Activated CD4-positive, alpha-beta T cell treated with anti-CD3 and anti-CD28 coated beads, Interleukin-2, amount 50 U/mL, for 24 hours (primary cell): ENCODE measurements at regions not wholly inside any gene's neighbourhood (a gene's known extent, or its start where the extent isn't known, plus 50 kb on each side); places are given as distances from the start of the nearest gene placed in this dataset.
"Not testable (repeated sequence)": the region's sequence is repeated elsewhere in the genome, so short reads cannot be mapped to it uniquely, and the experiment has no call there.

Experiments used
- DNase-seq, 2 donors: peaks; one replicate each; pipeline ENCODE4 v3.0.0-alpha.2; 2020; ENCODE audit warnings: low read depth in 1 of 2, low spot score in 1 of 2

DNA sequence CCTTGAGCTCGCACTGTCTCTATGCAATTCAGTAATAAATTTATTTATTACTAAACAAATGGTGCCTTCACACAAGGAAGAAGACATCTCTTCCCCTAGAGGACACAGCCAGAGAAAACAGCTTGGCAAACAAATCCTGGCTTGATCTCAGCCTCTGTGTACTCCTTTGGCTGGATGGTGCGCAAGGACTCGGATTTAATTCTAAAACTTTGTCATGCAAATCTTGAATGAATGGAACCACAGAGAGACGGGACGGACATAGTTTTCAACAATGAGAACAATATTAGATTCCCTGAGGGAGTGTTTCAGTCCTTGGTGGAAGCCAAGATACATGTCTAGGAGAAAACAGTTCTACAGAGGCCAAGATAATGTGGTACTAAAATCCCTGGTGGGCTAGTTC lies 349.5 kb downstream of the NPIPA8 start:
- DNase-seq = no peak

DNA sequence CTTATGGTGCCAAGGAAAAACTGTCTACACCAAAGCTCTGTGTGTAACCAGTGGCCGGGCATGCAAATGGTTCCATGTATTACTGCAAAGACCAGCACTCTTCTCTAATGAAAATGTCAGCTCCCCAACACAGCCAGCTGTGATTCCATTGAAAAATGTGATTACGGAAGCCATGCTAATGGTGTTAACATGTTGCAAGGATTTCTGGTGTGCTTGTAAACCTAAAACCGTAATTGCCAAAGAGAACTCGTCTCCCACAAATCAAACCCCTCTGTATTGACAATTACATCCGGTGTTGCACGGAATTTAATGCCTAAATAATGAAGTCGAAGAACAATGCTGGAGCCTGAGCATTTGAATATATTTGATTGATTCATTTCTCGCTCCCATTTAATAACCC lies 351.7 kb downstream of the NPIPA8 start:
- DNase-seq = no peak

DNA sequence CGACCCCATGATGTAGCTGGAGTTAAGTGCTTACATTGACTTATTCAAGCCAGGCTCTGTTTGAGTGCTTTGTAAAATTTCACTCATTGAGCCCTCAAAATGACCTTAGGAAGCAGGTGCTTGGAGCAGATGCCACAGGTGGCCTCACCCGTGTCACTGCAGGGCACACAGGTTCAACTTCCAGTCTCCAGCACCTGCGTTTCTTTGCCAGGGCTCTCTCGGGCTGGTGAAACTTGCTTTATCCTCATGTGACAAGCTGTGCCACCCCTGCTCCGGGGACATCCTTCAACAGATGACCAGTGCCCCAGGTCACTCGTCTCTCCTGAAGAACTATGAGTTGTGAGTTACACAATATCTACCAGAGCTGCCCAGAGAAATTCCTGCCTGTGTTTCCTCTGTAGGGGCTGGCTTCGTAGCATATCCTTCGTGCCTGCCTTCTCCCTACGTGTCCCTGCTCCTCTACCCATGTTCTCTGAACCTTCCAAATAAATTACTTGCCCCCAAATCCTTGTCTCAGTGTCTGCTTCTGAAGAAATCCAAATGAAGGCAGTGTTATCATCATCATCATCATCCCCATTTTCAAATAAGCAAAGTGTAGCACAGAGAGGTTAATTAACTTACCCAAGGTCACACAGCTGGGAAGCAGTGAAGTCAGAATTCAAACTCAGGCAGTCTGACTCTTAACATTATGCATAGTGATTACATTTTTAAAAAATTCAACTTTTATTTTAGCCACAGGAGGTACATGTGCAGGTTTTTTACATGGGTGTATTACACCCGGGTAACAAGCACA lies 352.5 kb downstream of the NPIPA8 start:
- DNase-seq = no peak

DNA sequence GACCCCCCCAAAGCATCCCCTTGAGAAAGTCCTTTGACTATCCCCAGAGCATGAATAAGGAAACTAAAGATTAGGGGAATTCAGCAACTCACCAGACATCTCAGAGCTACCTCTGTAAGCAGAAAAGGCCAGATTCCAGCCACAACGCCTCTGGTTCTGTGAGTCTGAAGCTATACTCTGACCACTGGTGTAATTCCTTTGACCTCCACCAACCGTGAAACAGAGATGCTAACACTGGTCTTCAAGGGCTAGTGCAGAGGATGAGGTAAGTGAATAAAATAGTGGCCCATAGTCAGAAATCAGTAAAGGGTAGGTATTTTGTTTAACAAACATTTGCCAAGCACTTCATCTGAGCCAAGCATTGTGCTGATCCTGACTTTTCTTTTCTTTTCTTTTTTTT lies 353.4 kb downstream of the NPIPA8 start:
- no peak for DNase-seq

DNA sequence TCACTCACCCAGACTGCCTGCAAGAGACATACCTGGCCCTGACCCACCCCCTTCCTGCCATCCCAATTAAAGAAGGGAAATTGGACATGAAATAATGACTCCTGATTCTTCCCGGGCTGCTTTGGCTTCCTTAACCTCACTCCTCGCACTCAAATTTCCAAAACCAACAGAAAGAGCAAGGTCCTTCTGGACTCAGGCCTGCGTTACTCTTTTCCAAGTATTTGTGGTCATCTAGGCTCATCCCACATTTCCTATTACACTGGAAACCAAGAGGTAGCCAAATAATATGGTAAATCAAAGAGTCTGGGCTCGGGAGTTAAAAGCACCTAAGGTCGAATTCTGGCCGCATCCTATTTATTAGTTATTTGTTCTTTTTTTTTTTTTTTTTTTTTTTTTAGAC lies 359.3 kb downstream of the NPIPA8 start:
- DNase-seq = no peak

DNA sequence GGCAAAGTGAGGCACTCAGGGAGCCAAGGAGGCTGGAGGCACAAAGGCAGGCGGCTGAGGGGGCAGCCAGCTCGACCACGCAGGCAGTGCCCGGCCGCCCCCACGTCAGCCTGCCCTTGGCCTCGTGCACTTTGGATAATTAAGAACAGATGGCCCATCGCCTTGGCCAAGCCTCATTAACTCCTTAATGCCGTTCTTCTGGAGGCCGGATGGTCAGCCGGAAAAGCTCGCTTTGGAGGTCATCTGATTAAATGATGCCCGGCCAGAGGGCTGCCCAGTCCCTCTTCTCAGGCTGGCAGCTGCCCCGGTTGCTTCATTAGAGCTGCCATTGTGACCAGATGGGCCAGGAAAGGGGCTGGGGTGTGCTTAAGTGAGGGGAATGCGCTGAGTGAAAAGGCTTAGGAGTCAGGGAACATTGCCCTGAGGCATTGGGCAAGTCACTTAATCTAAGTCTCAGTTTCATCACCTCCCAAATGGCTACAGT lies 364.0 kb downstream of the NPIPA8 start:
- DNase-seq = no peak

DNA sequence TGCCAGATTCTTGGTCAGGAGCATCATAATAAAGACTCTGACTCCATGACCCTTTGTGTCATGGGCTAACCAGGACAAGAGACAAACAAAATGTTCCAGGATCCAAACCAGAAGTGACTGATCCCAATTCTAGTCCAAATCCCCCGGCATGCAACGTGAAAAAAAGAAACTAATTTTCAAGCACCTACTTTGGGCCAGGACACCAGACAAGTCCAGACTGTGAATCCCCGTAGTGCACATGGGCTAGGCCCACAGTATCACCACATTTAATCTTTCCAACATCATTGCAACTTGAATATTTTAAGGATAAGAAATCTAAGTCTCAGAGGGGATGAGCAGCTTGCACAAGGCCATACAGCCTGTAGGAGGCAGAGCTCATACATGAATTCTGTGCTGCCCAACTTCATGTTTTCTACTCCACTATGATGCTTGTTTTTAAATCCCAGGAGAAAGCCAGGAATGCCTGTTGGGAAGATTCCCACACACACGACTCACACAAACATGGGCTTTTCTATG lies 365.7 kb downstream of the NPIPA8 start:
- DNase-seq = no peak

DNA sequence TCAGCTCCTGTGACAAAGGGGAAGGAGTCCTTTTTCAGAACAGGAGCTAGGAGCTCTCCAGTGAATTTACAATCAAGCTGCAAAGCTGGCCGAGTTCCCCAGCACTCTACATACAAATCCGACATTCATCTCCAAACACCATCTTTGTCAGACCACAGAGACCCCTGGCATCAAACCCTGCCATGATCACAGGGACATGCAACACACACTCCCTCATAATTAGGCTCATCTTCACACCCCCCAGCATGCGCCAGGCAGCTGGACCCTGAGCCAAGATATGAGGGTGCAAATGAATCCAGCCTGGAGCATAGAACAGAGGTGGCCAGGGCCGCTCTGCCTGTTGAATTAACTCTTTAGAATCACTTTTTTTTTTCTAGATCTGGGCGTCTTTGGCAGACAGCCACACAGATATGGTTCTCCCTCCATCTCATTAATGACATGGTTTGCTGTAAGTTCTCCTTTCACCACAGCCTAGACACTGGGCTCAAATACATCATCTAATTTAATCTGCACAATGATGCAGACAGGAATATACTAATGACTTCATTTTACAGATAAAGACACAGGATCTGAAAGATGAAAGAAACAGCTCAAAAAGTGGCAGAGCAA lies 366.3 kb downstream of the NPIPA8 start:
- no peak for DNase-seq

DNA sequence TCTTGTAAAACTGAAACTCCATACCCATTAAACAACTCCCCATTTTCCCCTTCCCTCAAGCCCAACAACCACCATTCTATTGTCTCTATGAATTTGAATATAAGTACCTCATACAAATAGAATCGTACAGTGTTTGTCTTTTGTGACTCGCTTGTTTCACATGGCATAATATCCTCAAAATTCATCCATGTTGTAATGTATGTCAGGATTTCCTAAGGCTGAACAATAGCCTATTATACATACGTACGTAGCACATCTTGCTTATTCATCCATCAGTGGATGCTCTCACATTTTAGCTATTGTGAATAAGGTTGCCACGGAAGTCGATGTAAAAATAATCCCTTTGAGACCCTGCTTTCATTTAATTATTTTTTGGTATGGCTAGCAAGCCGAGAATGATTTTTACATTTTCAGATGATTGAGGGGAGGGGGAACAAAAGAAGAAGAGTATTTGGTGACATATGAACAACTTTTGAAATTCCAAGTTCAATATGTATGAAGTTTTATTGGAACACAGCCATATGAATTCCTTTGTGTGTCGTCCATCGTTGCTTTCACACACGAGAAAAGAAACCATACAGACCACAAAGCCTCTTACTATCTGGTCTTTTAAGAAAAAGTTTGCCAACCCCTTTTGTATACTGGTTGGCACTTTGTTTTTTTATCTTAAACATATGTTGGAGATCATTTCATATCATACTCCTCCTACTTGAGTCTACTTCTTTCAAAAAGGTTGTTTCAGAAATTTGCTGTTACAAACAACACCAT lies 371.2 kb downstream of the NPIPA8 start:
- no peak for DNase-seq

DNA sequence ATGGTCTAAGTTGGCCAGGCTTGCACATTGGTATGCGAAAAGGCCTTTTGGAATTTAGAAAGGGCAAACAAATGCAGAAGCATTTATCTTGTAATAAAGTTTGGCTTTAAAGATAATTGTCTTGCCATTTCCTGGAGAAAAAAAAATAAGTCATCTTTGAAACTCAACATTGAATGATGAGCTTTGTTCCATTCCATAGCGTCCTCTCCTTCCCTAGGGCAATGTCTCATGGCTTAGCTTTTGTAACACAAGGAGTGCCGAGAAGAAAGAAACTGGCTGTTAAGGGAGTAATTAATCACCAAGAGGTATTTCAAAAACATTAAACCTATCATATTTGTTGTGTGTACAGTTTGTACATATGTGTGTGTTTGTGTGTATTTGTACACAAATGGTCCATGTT lies 372.3 kb downstream of the NPIPA8 start:
- no peak for DNase-seq

DNA sequence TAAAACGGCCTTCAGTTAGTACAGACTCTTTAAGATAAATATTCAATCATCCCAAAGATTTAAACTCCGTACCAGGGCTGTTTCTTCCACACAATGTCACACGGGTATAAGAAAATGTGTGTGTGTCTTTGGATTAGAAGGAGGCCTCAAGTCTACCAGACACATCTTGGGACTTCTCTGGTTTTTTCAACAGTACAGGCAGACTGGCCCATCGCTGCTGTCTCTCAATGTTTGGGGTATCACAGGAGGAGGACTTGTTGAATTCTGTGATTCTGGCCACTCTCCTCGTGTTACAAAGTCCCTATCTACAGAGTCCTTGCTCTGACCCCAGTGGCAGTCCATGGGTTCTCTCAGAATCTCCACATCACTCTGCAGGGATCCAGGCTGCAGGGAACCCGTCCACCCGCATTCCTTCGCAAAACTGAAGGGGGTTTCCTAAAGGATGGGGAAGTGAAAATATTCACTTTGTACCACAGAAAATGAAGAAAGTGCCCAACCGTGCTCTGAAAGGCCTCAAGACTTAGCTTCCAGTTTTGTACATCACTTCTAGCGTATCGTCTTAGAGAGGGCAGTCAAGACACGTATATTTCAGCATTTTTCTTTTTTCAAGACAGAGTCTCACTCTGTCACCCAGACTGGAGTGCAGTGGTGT lies 373.2 kb downstream of the NPIPA8 start:
- no peak for DNase-seq

DNA sequence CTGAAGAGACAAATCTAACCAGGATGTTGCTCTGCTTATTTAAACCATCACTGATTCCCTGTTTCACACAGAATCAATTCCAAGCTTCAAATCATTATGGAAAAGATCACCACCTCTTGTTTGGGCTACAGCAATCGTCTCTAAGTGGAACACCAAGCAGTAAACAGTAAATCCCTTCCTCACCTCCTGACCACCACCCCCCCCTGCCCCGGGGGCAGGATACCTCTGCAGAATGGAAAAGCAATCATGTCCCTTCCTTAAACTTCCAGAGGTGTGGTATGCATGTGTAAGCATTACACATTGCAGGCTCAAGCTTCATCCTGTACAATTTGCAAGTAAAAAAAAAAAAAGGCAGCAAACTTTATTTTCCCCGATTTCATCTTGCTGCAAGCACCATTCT lies 373.8 kb downstream of the NPIPA8 start:
- no peak for DNase-seq

DNA sequence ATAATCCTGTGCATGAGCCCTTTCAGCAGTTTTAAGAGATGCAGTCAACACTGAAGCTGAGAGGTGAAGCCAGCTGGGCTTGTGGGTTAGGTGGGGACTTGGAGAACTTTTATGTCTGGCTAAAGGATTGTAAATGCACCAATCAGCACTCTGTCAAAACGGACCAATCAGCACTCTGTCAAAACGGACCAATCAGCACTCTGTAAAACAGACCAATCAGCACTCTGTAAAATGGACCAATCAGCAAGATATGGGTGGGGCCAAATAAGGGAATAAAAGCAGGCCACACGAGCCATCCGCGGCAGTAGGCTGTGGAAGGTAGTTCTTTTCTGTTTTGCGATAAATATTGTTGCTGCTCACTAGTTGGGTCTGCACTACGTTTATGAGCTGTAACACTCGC lies 374.7 kb downstream of the NPIPA8 start:
- DNase-seq = not testable (repeated sequence)

DNA sequence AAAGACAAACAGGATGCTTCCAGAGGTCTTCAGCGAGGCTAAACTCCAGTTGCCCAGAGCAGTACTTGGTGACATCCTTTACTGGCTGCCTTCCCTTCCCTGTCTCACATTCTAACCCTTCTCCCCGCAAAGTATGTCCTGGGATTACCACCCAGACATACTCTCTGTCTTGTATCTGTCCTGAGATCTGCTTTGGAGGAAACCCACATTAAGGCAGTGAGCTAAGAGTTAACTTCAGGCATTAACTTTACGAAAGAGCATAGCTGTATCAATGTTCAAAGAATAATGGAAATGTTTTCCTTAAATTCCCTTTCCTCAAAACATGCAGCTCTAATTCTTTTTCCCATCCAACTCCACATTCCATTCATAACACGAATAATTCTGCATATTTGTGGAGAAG lies 385.2 kb downstream of the NPIPA8 start:
- no peak for DNase-seq

DNA sequence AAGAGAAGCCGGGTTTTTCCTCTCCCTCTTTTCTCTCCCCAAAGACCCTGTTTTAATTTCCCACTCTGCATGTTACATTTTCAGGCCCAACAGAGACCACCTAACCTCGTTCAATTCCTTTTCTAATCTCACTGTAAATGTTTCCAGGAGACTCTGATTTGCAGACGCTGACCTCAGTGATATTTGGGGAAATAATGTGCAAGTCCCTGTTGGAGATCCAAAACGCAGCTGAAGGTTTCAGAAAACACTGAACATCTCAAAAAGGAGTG lies 386.6 kb downstream of the NPIPA8 start:
- DNase-seq = no peak

DNA sequence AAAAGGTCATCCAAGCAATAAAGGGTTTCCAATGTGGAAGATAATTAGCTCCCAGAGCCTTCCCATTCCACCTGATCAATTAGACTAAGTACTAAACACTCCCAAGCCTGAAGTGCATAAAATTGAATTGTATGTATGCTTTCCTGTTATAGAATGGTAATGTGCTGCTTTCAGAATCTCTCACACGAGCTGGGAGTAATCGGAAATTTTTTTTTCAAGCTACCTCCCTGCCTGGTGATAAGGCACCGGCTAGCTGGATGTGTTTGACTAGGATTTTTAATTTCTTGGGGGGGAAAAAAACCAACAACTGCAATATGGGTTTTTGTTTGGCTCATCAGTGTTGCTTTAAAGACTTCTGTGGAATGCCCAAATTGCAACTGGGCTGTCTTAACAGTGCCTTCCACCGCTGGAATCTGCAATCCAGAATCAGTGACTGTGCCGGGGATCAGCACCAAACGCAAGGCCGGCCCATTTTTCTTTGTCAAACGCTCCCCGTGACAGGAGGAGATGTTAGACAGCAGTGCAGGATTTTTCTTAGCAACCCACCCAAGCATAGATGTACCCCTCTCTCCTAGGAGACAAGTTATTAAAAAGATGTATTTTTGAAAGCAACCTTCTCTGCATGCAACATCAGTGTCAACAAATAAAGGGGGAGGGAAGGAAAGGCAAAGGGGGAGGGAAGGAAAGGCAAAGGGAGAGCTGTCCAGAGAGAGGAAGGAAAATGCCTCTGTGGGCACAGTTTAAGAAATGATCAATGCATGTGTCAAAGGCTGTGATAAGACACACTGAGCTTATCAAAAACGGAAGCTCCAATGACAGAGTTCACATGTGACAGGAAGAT lies 387.2 kb downstream of the NPIPA8 start:
- no peak for DNase-seq

DNA sequence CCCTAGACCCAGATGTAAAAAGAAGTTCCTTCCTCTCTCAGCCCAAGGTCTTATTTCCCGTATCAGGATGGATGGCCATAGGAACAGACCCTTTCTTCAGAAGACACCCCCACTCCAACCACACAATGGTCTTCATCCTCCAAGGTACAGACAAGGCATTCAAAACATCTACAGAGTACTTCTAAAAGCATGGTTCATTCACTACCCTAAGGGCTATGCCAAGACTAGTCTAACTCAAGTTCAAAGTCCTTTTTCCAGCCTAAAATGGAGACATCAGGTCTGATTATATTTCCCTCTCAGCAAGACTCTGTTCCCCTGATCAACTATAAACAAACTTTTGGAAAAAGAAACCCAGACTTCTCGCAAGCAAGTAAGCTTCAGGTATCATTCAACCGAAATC lies 388.9 kb downstream of the NPIPA8 start:
- no peak for DNase-seq

DNA sequence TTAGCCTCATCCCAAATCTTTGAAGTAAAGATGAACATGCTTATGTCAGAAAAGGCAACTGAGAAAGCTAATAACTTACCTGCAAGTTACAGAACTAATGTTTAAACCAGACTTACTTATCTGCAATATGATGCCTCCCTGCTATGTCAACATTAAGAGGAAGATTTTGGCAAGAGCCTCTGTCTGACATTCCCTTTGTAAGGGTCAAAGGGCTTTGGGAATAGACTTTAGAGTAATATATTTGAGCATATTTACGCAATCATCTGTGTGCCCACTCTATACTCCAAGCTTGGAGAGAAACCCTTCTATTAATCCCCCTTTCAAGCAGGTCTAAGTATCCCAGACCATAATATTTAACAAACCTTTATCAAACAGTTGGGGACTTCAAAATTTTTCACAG lies 389.4 kb downstream of the NPIPA8 start:
- DNase-seq = no peak

DNA sequence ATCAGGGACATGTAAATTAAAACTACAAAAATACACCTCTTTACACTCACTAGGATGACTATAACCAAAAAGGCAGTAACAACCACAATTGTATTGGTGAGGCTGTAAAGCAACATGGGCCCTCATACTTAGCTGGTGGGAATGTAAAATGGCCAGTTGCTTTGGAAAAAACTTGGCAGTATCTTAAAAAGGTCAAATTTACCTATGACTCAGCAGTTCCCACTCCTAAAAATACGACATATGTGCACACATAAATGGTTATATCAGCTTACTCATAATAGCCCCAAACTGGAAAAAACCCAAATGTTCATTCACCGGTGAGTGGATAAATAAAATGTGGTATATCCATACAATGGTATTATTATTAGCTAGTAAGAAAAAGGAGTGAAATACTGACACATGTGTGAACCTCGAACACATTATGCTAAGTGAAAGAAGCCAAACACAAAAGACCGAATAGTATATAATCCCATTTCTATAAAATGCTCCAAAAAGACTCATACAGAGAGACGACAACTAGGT lies 391.4 kb downstream of the NPIPA8 start:
- DNase-seq = no peak

DNA sequence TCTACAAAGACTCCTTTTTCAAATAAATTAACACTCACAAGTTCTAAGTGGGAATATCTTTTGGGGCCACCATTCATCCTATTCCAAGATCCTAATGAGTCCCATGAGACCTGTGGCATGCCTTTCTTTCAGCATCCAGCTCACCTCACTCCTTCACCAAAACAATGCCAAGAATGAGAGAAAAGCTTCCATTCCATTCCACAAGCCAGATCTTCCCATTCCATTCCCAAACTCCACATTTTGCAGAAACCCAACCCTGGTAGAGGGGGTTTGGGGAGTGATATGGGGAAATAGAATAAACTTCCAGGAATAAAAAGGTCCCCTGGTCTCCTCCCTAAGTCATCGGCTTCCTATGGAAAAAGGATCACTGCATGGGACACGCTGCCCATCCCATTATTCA lies 392.2 kb downstream of the NPIPA8 start:
- DNase-seq = no peak

DNA sequence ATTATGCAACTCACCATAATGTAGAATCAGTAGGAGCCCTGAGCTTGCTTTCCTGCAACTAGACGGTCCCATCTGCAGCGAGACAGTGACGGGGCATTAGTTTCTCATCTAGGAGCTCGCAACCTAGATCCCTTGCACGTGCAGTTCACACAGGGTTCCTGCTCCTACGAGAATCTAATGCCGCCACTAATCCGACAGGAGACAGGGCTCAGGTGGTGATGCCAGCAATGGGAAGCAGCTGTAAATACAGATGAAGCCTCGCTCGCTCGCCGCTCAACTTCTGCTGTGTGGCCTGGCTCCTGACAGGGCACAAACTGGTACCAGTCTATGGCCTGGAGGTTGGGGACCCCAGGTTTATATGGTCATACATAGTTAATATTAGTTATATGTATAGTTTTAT lies 394.5 kb downstream of the NPIPA8 start:
- DNase-seq = no peak
